ENCODE measurements at regions not wholly inside any gene's neighbourhood (a gene's known extent, or its start where the extent isn't known, plus 50 kb on each side); places are given as distances from the start of the nearest gene placed in this dataset.

DNA sequence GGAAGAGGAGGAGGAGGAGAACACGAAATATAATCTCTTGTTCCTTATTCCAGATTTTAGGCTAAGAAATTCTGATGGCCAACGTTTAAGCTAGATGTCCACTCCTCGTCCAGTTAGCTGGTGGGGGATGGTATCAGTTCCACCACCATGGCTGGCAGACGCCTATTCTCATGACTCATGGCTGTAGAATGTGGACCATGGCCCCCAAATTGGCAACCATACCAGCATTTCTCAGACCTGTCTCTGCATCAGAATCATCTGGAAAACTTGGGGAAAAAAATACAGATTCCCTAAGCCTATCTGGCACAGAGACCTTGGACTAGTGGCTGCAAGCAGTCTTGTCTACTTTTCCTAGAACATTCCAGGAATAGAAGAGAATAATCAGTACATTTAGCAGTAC lies 267.7 kb upstream of the SIX2 start:
- no peaks in the 10 kb centered on the region for H3K4me1 ChIP-seq (ENCODE audit: low read length)

DNA sequence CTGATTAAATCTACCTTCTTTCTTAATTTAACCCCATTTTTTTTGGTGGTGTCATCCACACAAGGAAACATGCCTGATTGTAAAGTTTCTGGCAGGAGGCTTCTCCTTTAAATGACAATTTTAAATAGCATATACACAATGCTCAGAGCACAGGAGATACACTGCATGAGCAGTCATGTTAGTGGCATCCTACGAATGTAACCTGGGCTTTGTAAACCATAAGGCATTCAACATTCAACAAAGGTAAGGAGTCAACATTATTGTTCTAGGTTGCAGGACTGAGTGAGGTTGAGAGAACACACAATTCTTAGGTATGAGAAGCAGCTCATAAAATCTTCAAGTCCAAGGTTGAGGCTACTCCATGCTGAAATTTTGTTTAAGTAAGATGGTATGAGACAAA lies 266.6 kb upstream of the SIX2 start:
- H3K9me2 ChIP-seq (replicated peaks; ENCODE audit: insufficient read depth, low read length): no peaks in the 10 kb centered on the region
- H3K4me1 ChIP-seq (ENCODE audit: low read length): no peaks in the 10 kb centered on the region
- no peaks in the 10 kb centered on the region for H3F3A ChIP-seq (ENCODE audit: insufficient read depth, low read length)
- H3K79me2 ChIP-seq (ENCODE audit: low read length): no peaks in the 10 kb centered on the region
- H4K20me1 ChIP-seq (ENCODE audit: insufficient read depth, low read length): no peaks in the 10 kb centered on the region
- H2AFZ ChIP-seq (ENCODE audit: low read length): no peak overlapping the region
- no peaks in the 10 kb centered on the region for H3K9me3 ChIP-seq (replicated peaks; ENCODE audit: insufficient read depth, low read length)
- H3K27ac ChIP-seq (ENCODE audit: low read length): no peak overlapping the region
- H3K4me3 ChIP-seq (ENCODE audit: low read length): no peak overlapping the region
- no peak overlapping the region for H3K4me2 ChIP-seq (ENCODE audit: low read depth, low read length)
- TF ChIP-seq EZH2 (optimal IDR thresholded peaks at IDR 0.05; ENCODE audit: low read depth, low read length) (no peak), EZH2phosphoT487 (IDR thresholded peaks at IDR 0.05; ENCODE audit: low read length) (no peak)
- TF ChIP-seq, protein P1, sequence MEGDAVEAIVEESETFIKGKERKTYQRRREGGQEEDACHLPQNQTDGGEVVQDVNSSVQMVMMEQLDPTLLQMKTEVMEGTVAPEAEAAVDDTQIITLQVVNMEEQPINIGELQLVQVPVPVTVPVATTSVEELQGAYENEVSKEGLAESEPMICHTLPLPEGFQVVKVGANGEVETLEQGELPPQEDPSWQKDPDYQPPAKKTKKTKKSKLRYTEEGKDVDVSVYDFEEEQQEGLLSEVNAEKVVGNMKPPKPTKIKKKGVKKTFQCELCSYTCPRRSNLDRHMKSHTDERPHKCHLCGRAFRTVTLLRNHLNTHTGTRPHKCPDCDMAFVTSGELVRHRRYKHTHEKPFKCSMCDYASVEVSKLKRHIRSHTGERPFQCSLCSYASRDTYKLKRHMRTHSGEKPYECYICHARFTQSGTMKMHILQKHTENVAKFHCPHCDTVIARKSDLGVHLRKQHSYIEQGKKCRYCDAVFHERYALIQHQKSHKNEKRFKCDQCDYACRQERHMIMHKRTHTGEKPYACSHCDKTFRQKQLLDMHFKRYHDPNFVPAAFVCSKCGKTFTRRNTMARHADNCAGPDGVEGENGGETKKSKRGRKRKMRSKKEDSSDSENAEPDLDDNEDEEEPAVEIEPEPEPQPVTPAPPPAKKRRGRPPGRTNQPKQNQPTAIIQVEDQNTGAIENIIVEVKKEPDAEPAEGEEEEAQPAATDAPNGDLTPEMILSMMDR (IDR thresholded peaks at IDR 0.05; ENCODE audit: low read length): no peak
- no peaks in the 10 kb centered on the region for H3K36me3 ChIP-seq (replicated peaks; ENCODE audit: insufficient read depth, low read length)
- no peaks in the 10 kb centered on the region for H3K27me3 ChIP-seq (replicated peaks; ENCODE audit: insufficient read depth, low read length)
- H3K9ac ChIP-seq (ENCODE audit: low read length): no peak overlapping the region
- no peak for DNase-seq

More for the DNA sequence above, 267.7 kb upstream of the SIX2 start:
- no peaks in the 10 kb centered on the region for H3K36me3 ChIP-seq (replicated peaks; ENCODE audit: insufficient read depth, low read length)
- no peak overlapping the region for H3K9ac ChIP-seq (ENCODE audit: low read length)
- H3K4me2 ChIP-seq (ENCODE audit: low read depth, low read length): no peak overlapping the region
- no peaks in the 10 kb centered on the region for H3F3A ChIP-seq (ENCODE audit: insufficient read depth, low read length)
- H3K4me3 ChIP-seq (ENCODE audit: low read length): no peak overlapping the region
- no peaks in the 10 kb centered on the region for H3K79me2 ChIP-seq (ENCODE audit: low read length)
- H3K27ac ChIP-seq (ENCODE audit: low read length): no peak overlapping the region
- H3K9me3 ChIP-seq (replicated peaks; ENCODE audit: insufficient read depth, low read length): no peaks in the 10 kb centered on the region
- no peak for DNase-seq
- no peak overlapping the region for H2AFZ ChIP-seq (ENCODE audit: low read length)
- no peaks in the 10 kb centered on the region for H4K20me1 ChIP-seq (ENCODE audit: insufficient read depth, low read length)
- TF ChIP-seq EZH2phosphoT487 (IDR thresholded peaks at IDR 0.05; ENCODE audit: low read length): no peak
- TF ChIP-seq, protein P1 (IDR thresholded peaks at IDR 0.05; ENCODE audit: low read length): no peak
- TF ChIP-seq EZH2 (optimal IDR thresholded peaks at IDR 0.05; ENCODE audit: low read depth, low read length): no peak
- no peaks in the 10 kb centered on the region for H3K9me2 ChIP-seq (replicated peaks; ENCODE audit: insufficient read depth, low read length)
- no peaks in the 10 kb centered on the region for H3K27me3 ChIP-seq (replicated peaks; ENCODE audit: insufficient read depth, low read length)

DNA sequence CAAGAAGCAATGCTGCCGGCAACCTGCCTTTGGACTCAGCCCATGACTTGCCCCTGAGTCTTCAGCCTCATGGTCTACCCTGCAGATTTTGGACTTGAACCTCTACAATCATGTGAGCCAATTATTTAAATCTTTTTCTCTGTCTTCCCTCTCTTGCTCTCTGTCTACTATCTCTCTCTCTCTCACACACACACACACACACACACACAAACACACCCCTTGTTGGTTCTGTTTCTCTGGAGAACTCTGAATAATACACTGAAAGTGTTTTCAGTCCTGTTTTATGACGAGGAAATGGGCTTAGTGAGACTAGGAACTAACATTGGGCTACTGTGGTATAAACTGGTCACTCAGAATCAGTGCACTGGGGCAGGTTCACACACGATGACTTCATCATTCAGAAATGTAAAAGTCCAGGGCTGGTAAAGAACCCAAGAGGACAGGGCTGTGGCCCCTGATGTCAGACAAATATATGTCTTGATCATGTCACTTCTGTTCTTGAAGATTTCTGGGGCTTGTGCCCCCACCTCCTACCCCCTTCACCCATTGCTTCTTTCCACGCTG lies 266.1 kb upstream of the SIX2 start:
- no peaks in the 10 kb centered on the region for H3K9me3 ChIP-seq (replicated peaks; ENCODE audit: insufficient read depth, low read length)
- H3K4me1 ChIP-seq (ENCODE audit: low read length): no peaks in the 10 kb centered on the region
- H3F3A ChIP-seq (ENCODE audit: insufficient read depth, low read length): no peaks in the 10 kb centered on the region
- no peaks in the 10 kb centered on the region for H3K79me2 ChIP-seq (ENCODE audit: low read length)
- H3K9ac ChIP-seq (ENCODE audit: low read length): no peak overlapping the region
- no peaks in the 10 kb centered on the region for H3K27me3 ChIP-seq (replicated peaks; ENCODE audit: insufficient read depth, low read length)
- no peak overlapping the region for H2AFZ ChIP-seq (ENCODE audit: low read length)
- H3K27ac ChIP-seq (ENCODE audit: low read length): no peak overlapping the region
- TF ChIP-seq EZH2phosphoT487 (IDR thresholded peaks at IDR 0.05; ENCODE audit: low read length) (no peak), EZH2 (optimal IDR thresholded peaks at IDR 0.05; ENCODE audit: low read depth, low read length) (no peak)
- TF ChIP-seq, protein P1 (IDR thresholded peaks at IDR 0.05; ENCODE audit: low read length): no peak
- H3K36me3 ChIP-seq (replicated peaks; ENCODE audit: insufficient read depth, low read length): no peaks in the 10 kb centered on the region
- no peaks in the 10 kb centered on the region for H3K9me2 ChIP-seq (replicated peaks; ENCODE audit: insufficient read depth, low read length)
- no peak overlapping the region for H3K4me2 ChIP-seq (ENCODE audit: low read depth, low read length)
- H3K4me3 ChIP-seq (ENCODE audit: low read length): no peak overlapping the region
- DNase-seq: no peak
- no peaks in the 10 kb centered on the region for H4K20me1 ChIP-seq (ENCODE audit: insufficient read depth, low read length)
